ENCODE measurements at regions not wholly inside any gene's neighbourhood (a gene's known extent, or its start where the extent isn't known, plus 50 kb on each side); places are given as distances from the start of the nearest gene placed in this dataset.
A peak's percentile ranks its signal among the peaks of the same experiment; 100 is the strongest.

- no peak for DNase-seq (ENCODE audit: low read depth in 2 of 3, low spot score in 2 of 3)
Measured at GRCh38 chr5:38207343-38207742, 51.0 kb upstream of the EGFLAM start.

GRCh38 chr5:38202741-38203140 is 55.6 kb upstream of the EGFLAM start:
- DNase-seq (ENCODE audit: low read depth in 2 of 3, low spot score in 2 of 3), result no peak

- DNase-seq (ENCODE audit: low read depth in 2 of 3, low spot score in 2 of 3), result no peak
Measured at GRCh38 chr5:38200872-38201557, 57.3 kb upstream of the EGFLAM start.

DNA sequence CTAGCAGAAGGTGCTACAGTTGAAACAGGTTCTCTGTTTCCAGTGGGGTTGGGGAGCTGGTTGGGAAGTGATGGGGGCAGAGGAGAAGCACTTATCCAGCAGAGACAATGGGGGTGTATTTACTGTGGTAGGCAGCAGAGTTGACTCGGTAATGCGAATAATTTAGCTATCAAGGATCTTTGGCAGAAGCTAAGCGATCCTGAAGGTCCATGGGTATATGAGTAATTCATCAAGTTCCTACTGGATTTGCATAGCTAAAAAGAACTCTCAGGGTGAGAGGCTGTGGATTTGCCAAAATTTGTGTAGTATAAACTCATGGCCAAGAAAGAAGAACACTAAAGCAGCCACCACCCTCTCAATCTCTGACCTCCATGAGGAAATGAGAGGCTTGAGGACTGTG is 61.2 kb upstream of the EGFLAM start:
- DNase-seq (ENCODE audit: low read depth in 2 of 3, low spot score in 2 of 3), result no peak

GRCh38 chr5:38193015-38193581 is 65.3 kb upstream of the EGFLAM start:
- DNase-seq (ENCODE audit: low read depth in 2 of 3, low spot score in 2 of 3), result peak; percentile 3 to 78 (median 55)

GRCh38 chr5:38191693-38192092 is 66.7 kb upstream of the EGFLAM start:
- no peak for DNase-seq (ENCODE audit: low read depth in 2 of 3, low spot score in 2 of 3)

GRCh38 chr5:38190111-38190510 is 68.2 kb upstream of the EGFLAM start:
- DNase-seq (ENCODE audit: low read depth in 2 of 3, low spot score in 2 of 3), result no peak

GRCh38 chr5:38189081-38189504 is 69.3 kb upstream of the EGFLAM start:
- no peak for DNase-seq (ENCODE audit: low read depth in 2 of 3, low spot score in 2 of 3)

- DNase-seq (ENCODE audit: low read depth in 2 of 3, low spot score in 2 of 3), result no peak
Measured at GRCh38 chr5:38188591-38188990, 69.8 kb upstream of the EGFLAM start.

DNA sequence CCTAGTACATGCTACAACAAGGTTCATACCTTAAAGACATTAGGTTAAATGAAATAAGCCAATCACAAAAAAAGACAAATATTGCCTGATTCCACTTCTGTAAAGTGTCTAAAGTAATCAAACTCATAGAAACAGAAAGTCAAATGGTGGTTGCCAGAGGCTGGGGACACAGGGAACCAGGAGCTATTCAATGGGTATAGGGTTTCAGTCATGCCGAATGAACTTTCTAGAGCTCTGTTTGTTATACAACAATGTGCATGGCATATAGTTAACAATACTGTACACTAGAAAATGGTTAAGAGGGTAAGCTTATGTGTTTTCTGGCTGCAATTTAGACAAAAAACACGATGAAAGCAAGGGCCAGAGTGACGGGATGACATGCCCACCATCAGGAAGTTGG is 70.8 kb upstream of the EGFLAM start:
- DNase-seq (ENCODE audit: low read depth in 2 of 3, low spot score in 2 of 3), result no peak

DNA sequence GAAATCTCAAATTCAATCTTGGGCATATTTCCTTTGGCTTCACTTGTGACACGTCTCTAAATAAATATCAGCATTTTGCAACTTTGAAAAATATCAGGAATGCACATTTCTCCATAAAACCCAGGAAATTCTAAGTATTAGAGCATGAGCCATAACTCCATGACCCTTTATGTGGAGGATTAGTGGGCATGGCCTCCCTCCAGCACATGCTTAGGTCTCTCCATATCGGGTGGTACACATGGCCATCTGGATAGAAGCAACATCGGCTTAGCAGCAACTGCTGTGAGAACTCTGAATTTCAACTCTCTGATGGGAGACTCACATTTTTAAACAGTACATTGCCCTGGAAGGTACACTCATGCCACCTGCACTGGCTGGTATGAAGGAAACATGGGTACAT is 73.7 kb upstream of the EGFLAM start:
- no peak for DNase-seq (ENCODE audit: low read depth in 2 of 3, low spot score in 2 of 3)

DNA sequence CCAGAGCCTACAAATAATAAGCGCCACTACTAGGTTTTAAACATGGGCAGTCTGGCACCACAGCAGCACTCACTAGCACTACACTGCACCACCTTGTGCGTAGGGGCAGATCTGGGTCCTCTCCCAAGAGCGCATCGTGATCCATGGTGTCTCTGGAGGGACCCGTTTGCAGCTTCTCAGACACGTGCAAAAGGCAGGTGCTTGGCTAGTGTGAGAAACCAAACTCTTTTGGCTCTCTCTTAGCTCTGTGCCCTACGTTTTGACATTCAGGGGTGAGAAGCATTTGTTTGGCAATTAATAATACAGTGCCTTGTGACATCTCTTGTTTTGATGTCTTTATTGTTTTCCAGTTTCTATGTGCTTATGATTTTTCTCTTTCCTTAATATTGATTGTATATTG is 75.4 kb upstream of the EGFLAM start:
- no peak for DNase-seq (ENCODE audit: low read depth in 2 of 3, low spot score in 2 of 3)

DNA sequence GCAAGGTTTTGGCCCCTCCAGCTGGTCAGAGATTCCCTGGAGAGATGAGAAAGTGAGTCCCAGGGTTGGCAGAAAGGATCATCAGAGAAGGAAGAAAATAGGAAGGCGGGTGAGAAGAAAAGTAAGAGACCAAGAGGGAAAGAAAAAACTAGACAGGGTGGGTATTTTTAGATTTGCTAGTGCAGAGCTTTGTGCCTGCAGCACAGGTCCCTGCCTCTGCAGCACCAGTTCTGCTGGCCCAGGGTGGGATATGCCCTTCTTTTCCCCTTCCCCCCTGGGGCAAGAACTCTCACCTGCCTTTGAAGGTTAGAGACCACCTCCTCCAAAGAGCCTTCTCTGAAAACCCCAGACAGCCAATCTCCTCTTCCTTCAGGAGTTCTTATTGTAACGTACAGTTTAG is 90.3 kb upstream of the EGFLAM start:
- no peak for DNase-seq (ENCODE audit: low read depth in 2 of 3, low spot score in 2 of 3)

- DNase-seq (ENCODE audit: low read depth in 2 of 3, low spot score in 2 of 3), result no peak
Measured at GRCh38 chr5:38167562-38167996, 90.8 kb upstream of the EGFLAM start.

DNA sequence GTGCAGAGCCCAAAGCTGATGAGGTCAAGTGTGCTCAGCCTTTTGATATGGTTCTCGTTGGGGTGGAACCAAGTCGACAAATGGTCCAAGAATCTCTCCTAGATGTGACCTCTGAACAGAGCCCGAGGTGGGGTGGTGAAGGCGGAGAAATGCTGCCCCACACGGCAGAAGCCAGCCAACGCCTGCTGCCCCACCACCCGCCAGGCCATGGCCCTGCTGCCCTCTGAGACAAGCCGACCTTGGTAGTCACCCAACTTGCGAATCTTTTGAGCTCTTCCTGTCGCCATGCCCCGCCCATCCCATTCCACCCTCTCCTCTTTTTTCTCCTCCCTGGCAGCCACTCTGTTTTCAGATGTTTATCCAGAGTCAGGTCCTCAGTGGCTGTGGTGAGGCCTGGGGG is 91.5 kb upstream of the EGFLAM start:
- no peak for DNase-seq (ENCODE audit: low read depth in 2 of 3, low spot score in 2 of 3)

GRCh38 chr5:38165435-38165834 is 92.9 kb upstream of the EGFLAM start:
- DNase-seq (ENCODE audit: low read depth in 2 of 3, low spot score in 2 of 3), result no peak

GRCh38 chr5:38164776-38165399 is 93.5 kb upstream of the EGFLAM start:
- no peak for DNase-seq (ENCODE audit: low read depth in 2 of 3, low spot score in 2 of 3)

DNA sequence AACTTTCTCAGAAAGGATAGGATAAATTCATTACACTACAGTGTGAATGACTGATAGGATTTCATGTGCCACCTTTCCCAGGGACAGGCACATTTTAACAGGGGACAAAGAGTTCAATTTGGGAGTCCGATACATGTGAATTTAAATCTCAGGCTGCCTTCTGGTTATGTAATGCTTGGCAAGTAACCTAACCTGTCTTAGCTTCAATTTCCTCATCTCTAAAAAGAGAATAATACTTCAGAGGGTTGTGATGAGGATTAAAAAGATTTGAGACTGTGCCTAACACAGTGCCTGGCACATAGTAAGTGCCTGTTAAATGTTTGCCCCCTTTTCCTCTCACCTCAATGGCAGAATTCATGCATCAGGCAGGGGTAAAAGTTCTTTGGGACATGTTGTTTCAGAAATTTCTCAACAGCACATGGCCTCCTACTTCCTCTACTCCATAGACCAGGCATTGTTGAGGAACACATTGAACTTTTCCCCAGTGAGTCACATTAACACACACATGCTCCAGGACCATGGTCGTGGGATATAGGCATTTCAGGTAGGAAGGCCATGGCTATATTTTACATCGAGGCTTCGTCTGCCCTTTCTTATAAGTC is 94.6 kb upstream of the EGFLAM start:
- no peak for DNase-seq (ENCODE audit: low read depth in 2 of 3, low spot score in 2 of 3)

GRCh38 chr5:38162625-38163024 is 95.7 kb upstream of the EGFLAM start:
- DNase-seq (ENCODE audit: low read depth in 2 of 3, low spot score in 2 of 3), result no peak

GRCh38 chr5:38157024-38157423 is 101.3 kb upstream of the EGFLAM start:
- DNase-seq (ENCODE audit: low read depth in 2 of 3, low spot score in 2 of 3), result no peak

DNA sequence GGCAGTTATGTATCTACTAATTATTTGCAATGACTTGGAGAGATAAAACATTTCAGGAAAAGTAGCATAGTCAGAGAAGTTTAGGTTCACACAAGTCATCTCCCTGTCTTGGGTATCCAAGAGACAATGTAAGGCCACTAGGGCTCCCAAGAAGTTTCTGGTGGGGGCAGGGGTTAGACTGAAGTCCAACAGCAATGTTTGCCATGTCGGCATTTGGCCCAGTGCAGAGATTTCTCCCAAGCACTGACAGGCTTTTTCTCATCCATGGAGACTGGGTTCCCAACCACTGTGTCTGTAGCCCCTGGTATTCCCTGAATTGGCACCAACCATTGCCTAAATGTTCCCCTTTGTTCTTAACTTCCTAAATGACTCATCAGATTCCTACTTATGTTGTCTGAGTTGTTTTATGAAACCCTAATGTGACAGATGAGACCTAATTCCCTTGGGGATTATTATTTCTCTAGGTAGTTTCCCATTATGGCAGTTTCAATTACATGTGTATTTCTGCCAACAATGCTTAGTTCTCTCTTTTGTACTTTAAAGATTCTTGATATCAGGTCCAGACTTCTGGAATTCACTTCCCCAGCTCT is 103.6 kb upstream of the EGFLAM start:
- no peak for DNase-seq (ENCODE audit: low read depth in 2 of 3, low spot score in 2 of 3)

DNA sequence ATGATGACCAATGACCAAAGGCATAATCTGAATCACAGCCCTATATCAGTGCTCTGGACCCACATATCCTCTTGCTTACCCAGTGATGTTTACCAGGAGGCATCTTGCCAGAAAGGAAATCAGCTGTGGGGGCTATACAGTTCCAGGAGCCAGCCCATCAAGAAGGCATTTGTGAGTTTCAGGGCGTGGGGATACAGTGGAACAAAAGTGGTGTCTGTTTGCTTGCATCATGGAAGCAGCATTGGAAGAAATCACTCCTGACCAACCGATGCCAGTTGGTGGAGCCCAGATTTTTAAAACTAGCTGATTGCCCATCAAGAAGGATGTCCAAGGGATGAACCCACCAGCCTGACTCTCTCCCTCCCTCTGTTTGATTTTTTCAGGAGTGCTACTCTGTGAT is 106.5 kb upstream of the EGFLAM start:
- DNase-seq (ENCODE audit: low read depth in 2 of 3, low spot score in 2 of 3), result no peak

Measured in hematopoietic multipotent progenitor cell (in vitro differentiated cells).